ENCODE measurements at regions not wholly inside any gene's neighbourhood (a gene's known extent, or its start where the extent isn't known, plus 50 kb on each side); places are given as distances from the start of the nearest gene placed in this dataset.

DNA sequence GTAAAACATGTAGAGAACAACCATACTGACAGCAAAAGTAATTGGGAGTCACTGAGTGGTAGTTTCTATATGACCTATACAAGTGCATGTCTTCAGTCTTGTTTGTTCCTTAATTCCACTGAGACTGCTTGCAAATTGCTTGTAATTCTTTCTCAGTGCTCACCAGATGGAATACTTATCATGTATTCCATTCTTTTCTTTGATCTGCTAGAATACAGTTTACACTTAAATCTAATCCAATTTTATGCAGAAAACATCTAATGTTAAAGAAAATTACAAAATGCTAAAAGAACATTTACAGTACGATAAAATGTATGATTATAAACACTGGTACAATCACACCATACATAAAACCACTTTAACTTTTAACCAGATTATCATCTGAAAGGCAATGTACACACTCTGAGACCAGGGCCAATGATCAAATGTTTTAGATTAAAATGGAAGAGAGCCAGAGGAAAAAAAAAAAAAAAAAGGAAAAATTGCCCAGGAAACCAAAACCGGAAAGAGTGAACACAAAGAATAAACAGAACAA, 741.4 kb downstream of the FAT4 start:
- no peak for TF ChIP-seq CTCF (IDR thresholded peaks at IDR 0.05; ENCODE audit: low read depth, low read length)
- no peak for TF ChIP-seq EZH2phosphoT487 (IDR thresholded peaks at IDR 0.05; ENCODE audit: low read depth)
